ENCODE measurements at regions not wholly inside any gene's neighbourhood (a gene's known extent, or its start where the extent isn't known, plus 50 kb on each side); places are given as distances from the start of the nearest gene placed in this dataset.
A peak's percentile ranks its signal among the peaks of the same experiment; 100 is the strongest.

- H3F3A ChIP-seq (ENCODE audit: low read length, unreplicated experiment): no peaks in the 10 kb centered on the region
- H3K9me2 ChIP-seq (replicated peaks; ENCODE audit: low read length): no peaks in the 10 kb centered on the region
- POLR2A ChIA-PET (ENCODE audit: unreplicated experiment): no interaction called here
- no peak for ATAC-seq
- BruUV-seq (replicated peaks): no TSS peak
- H3K79me2 ChIP-seq (ENCODE audit: low read length): no peaks in the 10 kb centered on the region
- CTCF ChIA-PET: no interaction called here
- H3K36me3 ChIP-seq (ENCODE audit: low read depth, low read length): no peaks in the 10 kb centered on the region
- H4K20me1 ChIP-seq (ENCODE audit: low read length): no peaks in the 10 kb centered on the region
- peaks cover 25% of the 10 kb centered on the region for H3K9me3 ChIP-seq (ENCODE audit: low read length)
- intact Hi-C loops (cut with micrococcal nuclease): no loop called here
- TF ChIP-seq EZH2phosphoT487 (IDR thresholded peaks at IDR 0.05; ENCODE audit: borderline replicate concordance, low read length) (no peak), EZH2 (IDR thresholded peaks at IDR 0.05; ENCODE audit: low read length, unreplicated experiment) (no peak), CTCF (conservative IDR thresholded peaks at IDR 0.05; ENCODE audit: low read depth, low read length) (no peak)
- DNase-seq: peak; percentile 61
- no peaks in the 10 kb centered on the region for H3K27me3 ChIP-seq (ENCODE audit: low read length)
- H3K9ac ChIP-seq (ENCODE audit: low read length): no peak overlapping the region
- no peak overlapping the region for H3K4me2 ChIP-seq (ENCODE audit: low read length)
- H2AFZ ChIP-seq (ENCODE audit: low read length): no peak overlapping the region
- H3K4me1 ChIP-seq (ENCODE audit: insufficient read depth, low read length): no peaks in the 10 kb centered on the region
- no peak overlapping the region for H3K4me3 ChIP-seq (ENCODE audit: low read length)
- 0 out of 2 replicates have a peak overlapping the region, but pooled peaks have one; percentile 21 for H3K27ac ChIP-seq (ENCODE audit: low read length)
These were observed 912.7 kb downstream of the TUSC7 start for GRCh38 chr3:117622171-117622841.

- TF ChIP-seq EZH2phosphoT487 (IDR thresholded peaks at IDR 0.05; ENCODE audit: borderline replicate concordance, low read length) (no peak), EZH2 (IDR thresholded peaks at IDR 0.05; ENCODE audit: low read length, unreplicated experiment) (no peak), CTCF (conservative IDR thresholded peaks at IDR 0.05; ENCODE audit: low read depth, low read length) (no peak)
- H3F3A ChIP-seq (ENCODE audit: low read length, unreplicated experiment): no peaks in the 10 kb centered on the region
- H3K9me3 ChIP-seq (ENCODE audit: low read length): peaks cover 25% of the 10 kb centered on the region
- H3K4me2 ChIP-seq (ENCODE audit: low read length): no peak overlapping the region
- intact Hi-C loops (cut with micrococcal nuclease): no loop called here
- H4K20me1 ChIP-seq (ENCODE audit: low read length): no peaks in the 10 kb centered on the region
- CTCF ChIA-PET: no interaction called here
- peak; percentile 17 for DNase-seq
- no peak overlapping the region for H3K9ac ChIP-seq (ENCODE audit: low read length)
- H3K9me2 ChIP-seq (replicated peaks; ENCODE audit: low read length): no peaks in the 10 kb centered on the region
- no peak overlapping the region for H3K4me3 ChIP-seq (ENCODE audit: low read length)
- H2AFZ ChIP-seq (ENCODE audit: low read length): no peak overlapping the region
- no peak overlapping the region for H3K27ac ChIP-seq (ENCODE audit: low read length)
- POLR2A ChIA-PET (ENCODE audit: unreplicated experiment): no interaction called here
- no peaks in the 10 kb centered on the region for H3K79me2 ChIP-seq (ENCODE audit: low read length)
- no TSS peak for BruUV-seq (replicated peaks)
- no peaks in the 10 kb centered on the region for H3K36me3 ChIP-seq (ENCODE audit: low read depth, low read length)
- H3K4me1 ChIP-seq (ENCODE audit: insufficient read depth, low read length): no peaks in the 10 kb centered on the region
- ATAC-seq: no peak
- no peaks in the 10 kb centered on the region for H3K27me3 ChIP-seq (ENCODE audit: low read length)
These were observed 914.8 kb downstream of the TUSC7 start for GRCh38 chr3:117624424-117624823.

- no peak overlapping the region for H3K4me2 ChIP-seq (ENCODE audit: low read length)
- H3K9me2 ChIP-seq (replicated peaks; ENCODE audit: low read length): no peaks in the 10 kb centered on the region
- ChIA-PET CTCF (no interaction called here), POLR2A (ENCODE audit: unreplicated experiment) (no interaction called here)
- TF ChIP-seq EZH2phosphoT487 (IDR thresholded peaks at IDR 0.05; ENCODE audit: borderline replicate concordance, low read length) (no peak), CTCF (conservative IDR thresholded peaks at IDR 0.05; ENCODE audit: low read depth, low read length) (no peak), EZH2 (IDR thresholded peaks at IDR 0.05; ENCODE audit: low read length, unreplicated experiment) (no peak)
- H3K4me1 ChIP-seq (ENCODE audit: insufficient read depth, low read length): no peaks in the 10 kb centered on the region
- H3K4me3 ChIP-seq (ENCODE audit: low read length): no peak overlapping the region
- no peaks in the 10 kb centered on the region for H4K20me1 ChIP-seq (ENCODE audit: low read length)
- peaks cover 30% of the 10 kb centered on the region for H3K9me3 ChIP-seq (ENCODE audit: low read length)
- H3K9ac ChIP-seq (ENCODE audit: low read length): no peak overlapping the region
- H3K36me3 ChIP-seq (ENCODE audit: low read depth, low read length): no peaks in the 10 kb centered on the region
- no TSS peak for BruUV-seq (replicated peaks)
- no peaks in the 10 kb centered on the region for H3K27me3 ChIP-seq (ENCODE audit: low read length)
- ATAC-seq (no peak), DNase-seq (no peak)
- no peaks in the 10 kb centered on the region for H3F3A ChIP-seq (ENCODE audit: low read length, unreplicated experiment)
- H2AFZ ChIP-seq (ENCODE audit: low read length): no peak overlapping the region
- intact Hi-C loops (cut with micrococcal nuclease): no loop called here
- H3K79me2 ChIP-seq (ENCODE audit: low read length): no peaks in the 10 kb centered on the region
- H3K27ac ChIP-seq (ENCODE audit: low read length): no peak overlapping the region
These were observed 915.6 kb downstream of the TUSC7 start for GRCh38 chr3:117625174-117625573.

All from PC-3 (cell line).